ENCODE measurements at regions not wholly inside any gene's neighbourhood (a gene's known extent, or its start where the extent isn't known, plus 50 kb on each side); places are given as distances from the start of the nearest gene placed in this dataset.

DNA sequence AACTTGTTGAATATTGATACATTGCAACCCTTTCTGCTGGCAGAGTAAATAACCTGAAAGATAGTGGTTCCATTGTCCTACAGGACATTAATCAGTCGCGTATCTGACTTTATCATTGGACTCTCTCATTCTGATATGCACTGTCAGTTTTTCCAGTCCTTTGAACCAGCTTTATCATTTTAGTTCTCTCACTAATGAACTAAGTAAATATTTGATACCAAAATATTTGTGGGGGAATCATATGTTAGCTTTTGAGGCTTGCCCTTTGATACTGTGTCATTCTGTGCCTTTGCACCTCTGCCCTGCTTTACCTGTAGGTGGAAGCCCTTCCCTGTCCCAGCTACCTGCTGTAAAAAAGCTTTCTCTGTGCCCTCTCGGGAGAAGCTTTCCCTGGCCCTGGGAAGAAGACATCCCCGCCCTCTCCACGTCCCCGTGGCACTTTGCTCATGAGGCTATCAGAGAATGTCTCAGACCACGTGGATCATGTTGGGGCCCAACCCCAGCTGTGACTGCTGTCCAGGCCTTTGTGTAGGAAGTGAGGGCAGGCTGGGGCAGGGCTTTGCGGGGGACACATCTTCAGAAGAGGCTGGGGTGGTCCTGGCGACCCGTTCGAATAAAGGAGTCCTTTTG, 117.8 kb upstream of the NXT1 start:
- H2AFZ ChIP-seq (ENCODE audit: control insufficient read depth, low read length), result no peak overlapping the region
- H3K27ac ChIP-seq (ENCODE audit: control insufficient read depth, insufficient read depth, low read length), result no peak overlapping the region
- no peaks in the 10 kb centered on the region for H3K9me3 ChIP-seq (ENCODE audit: control insufficient read depth, low read depth, low read length)
- H3K9me1 ChIP-seq (ENCODE audit: control insufficient read depth, extremely low read depth, insufficient read depth, low read length), result no peaks in the 10 kb centered on the region
- H3K4me1 ChIP-seq (ENCODE audit: control insufficient read depth, extremely low read depth, insufficient read depth, low read length), result no peaks in the 10 kb centered on the region
- no peak overlapping the region for H3K9ac ChIP-seq (ENCODE audit: control insufficient read depth, extremely low read depth, insufficient read depth, low read length)
- H3K4me3 ChIP-seq (ENCODE audit: control insufficient read depth in 2 of 3, extremely low read depth in 1 of 3, insufficient read depth in 2 of 3, low read depth in 1 of 3, low read length in 3 of 3), result no peak overlapping the region
- no peaks in the 10 kb centered on the region for H4K20me1 ChIP-seq (ENCODE audit: control insufficient read depth, extremely low read depth, insufficient read depth, low read length)
- FAIRE-seq (no peak), DNase-seq (ENCODE audit: low read depth, low spot score) (no peak)
- H3K36me3 ChIP-seq (ENCODE audit: control insufficient read depth in 2 of 2, extremely low read depth in 1 of 2, insufficient read depth in 2 of 2, low read length in 2 of 2), result no peaks in the 10 kb centered on the region
- no peaks in the 10 kb centered on the region for H3K79me2 ChIP-seq (ENCODE audit: control insufficient read depth, insufficient read depth, low read length)
- dilution Hi-C loops (cut with MboI; ENCODE audit: extremely low pct_ligation_motif_present, low sequenced_read_pairs), result no loop called here
- no peak overlapping the region for H3K4me2 ChIP-seq (ENCODE audit: control insufficient read depth, extremely low read depth, insufficient read depth, low read depth, low read length)
- TF ChIP-seq CTCF (optimal IDR thresholded peaks at IDR 0.05 in 1 of 3, IDR thresholded peaks at IDR 0.05 in 1 of 3, conservative IDR thresholded peaks at IDR 0.05 in 1 of 3; ENCODE audit: extremely low read depth in 1 of 3, insufficient read depth in 2 of 3, low read length in 3 of 3), result no peak
- no peak for TF ChIP-seq EZH2 (IDR thresholded peaks at IDR 0.05; ENCODE audit: low read length)
- H3K27me3 ChIP-seq (ENCODE audit: control insufficient read depth, extremely low read depth, insufficient read depth, low read length), result no peaks in the 10 kb centered on the region

DNA sequence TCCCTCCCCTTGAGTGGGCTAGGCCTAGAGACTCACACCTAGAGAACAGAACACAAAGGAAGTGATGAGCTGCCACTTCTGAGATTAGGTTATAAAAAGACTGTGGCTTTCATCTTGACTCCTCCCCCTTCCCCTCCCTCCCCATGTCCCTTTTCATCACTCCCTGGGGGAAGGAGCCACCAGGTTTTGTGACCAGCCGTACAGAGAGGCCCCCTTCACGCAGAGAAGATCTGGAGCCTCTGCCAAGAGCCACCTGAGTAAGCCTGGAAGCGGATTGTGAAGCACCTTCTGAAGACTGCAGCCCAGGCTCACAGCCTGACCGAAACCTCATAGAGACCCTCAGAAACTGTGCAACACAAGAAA, 118.4 kb upstream of the NXT1 start:
- Histone ChIP-seq H3K4me2 (ENCODE audit: control insufficient read depth, extremely low read depth, insufficient read depth, low read depth, low read length) (no peak overlapping the region), H3K4me1 (ENCODE audit: control insufficient read depth, extremely low read depth, insufficient read depth, low read length) (no peaks in the 10 kb centered on the region), H3K4me3 (ENCODE audit: control insufficient read depth in 2 of 3, extremely low read depth in 1 of 3, insufficient read depth in 2 of 3, low read depth in 1 of 3, low read length in 3 of 3) (no peak overlapping the region), H3K9ac (ENCODE audit: control insufficient read depth, extremely low read depth, insufficient read depth, low read length) (no peak overlapping the region), H3K36me3 (ENCODE audit: control insufficient read depth in 2 of 2, extremely low read depth in 1 of 2, insufficient read depth in 2 of 2, low read length in 2 of 2) (no peaks in the 10 kb centered on the region), H3K27me3 (ENCODE audit: control insufficient read depth, extremely low read depth, insufficient read depth, low read length) (no peaks in the 10 kb centered on the region), H3K9me3 (ENCODE audit: control insufficient read depth, low read depth, low read length) (no peaks in the 10 kb centered on the region), H3K79me2 (ENCODE audit: control insufficient read depth, insufficient read depth, low read length) (no peaks in the 10 kb centered on the region), H2AFZ (ENCODE audit: control insufficient read depth, low read length) (no peak overlapping the region), H3K9me1 (ENCODE audit: control insufficient read depth, extremely low read depth, insufficient read depth, low read length) (no peaks in the 10 kb centered on the region), H4K20me1 (ENCODE audit: control insufficient read depth, extremely low read depth, insufficient read depth, low read length) (no peaks in the 10 kb centered on the region), H3K27ac (ENCODE audit: control insufficient read depth, insufficient read depth, low read length) (no peak overlapping the region)
- dilution Hi-C loops (cut with MboI; ENCODE audit: extremely low pct_ligation_motif_present, low sequenced_read_pairs), result no loop called here
- FAIRE-seq (no peak), DNase-seq (ENCODE audit: low read depth, low spot score) (no peak)
- TF ChIP-seq CTCF (optimal IDR thresholded peaks at IDR 0.05 in 1 of 3, IDR thresholded peaks at IDR 0.05 in 1 of 3, conservative IDR thresholded peaks at IDR 0.05 in 1 of 3; ENCODE audit: extremely low read depth in 1 of 3, insufficient read depth in 2 of 3, low read length in 3 of 3), result no peak
- TF ChIP-seq EZH2 (IDR thresholded peaks at IDR 0.05; ENCODE audit: low read length), result no peak

All from keratinocyte (primary cell).